HG03575 (cell line): ENCODE measurements at regions not wholly inside any gene's neighbourhood (a gene's known extent, or its start where the extent isn't known, plus 50 kb on each side); places are given as distances from the start of the nearest gene placed in this dataset.

Experiments
- ATAC-seq: cut with Tn5 transposase; IDR thresholded peaks from one replicate; pipeline ENCODE4 v1.9.1; 2021; ENCODE audit not compliant: unreplicated experiment, insufficient number of reproducible peaks, low FRiP score; ENCODE audit errors: extremely low read depth

DNA sequence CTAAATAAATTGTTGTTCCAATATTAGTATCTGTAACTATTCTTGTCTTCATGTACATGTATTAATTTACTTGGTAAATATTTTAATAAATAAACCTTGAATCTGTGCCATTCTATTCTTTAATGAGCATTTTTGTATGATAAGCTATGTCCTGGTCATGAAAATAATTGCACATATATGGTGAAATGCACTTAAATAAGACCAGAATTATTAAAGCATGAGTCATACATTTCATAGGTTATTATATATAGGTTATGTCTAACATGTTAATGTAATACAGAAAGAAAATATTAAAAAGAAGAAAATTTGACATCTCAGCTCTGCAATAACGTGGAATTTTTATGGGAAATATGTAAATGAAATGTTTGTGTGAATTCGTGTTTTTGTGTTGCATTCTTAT, 1168.1 kb downstream of the TAF11L14 start:
- no peak for ATAC-seq

DNA sequence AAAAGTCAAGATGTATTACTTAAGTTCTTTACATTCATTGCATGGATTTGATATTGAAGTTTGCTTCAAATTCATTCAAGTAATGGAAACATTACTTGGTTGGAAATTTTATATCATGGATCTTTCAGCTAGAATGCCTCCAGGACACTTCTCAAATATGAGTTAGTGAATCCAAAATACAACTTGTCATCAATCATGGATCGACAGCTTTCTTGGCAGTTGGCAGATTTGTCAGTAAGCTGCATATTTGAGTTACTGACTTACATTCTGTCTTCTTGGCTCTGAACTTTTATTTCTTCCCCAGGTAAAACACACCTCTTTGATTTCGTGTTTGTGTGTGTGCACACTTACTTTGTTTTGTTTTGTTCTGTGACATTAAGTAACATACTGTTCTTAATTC, 1171.1 kb downstream of the TAF11L14 start:
- no peak for ATAC-seq

DNA sequence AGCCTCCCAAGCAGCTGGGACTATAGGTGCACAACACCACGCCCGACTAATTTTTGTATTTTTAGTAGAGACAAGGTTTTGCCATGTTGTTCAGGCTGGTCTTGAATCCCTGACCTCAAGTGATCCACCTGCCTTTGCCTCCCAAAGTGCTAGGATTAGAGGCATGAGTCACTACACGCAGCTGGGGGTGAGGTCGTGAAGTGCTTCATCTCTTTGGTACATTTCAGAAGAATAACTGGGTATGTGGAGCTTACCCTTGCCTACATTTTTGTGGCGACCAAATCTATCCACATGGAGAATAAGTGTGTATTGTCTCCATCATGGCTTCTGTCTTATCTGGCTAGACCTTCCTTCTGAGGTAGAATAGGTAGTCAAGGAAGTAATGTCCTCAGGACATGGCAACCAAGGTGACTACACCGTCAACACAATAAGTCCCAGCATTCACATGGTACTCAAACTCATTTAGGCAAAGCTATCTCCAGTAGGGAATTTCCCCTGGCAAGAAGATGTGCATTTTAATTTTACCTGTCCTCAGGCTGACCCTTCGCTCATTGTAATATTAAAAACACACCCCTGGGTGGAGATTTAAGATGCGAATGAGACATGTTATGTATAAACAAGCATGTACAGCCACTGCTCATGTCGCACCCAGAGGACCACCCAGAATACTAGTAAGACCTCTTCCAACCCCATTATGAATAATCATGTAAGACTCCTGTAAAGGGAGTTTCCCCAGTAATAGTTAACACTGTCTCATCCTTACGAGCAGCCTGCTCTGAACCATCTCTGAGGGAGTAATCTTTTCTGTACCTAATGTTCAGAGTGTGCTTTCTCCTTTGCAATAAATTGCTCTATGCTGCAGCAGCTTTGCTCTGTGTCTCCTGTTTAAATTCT, 1173.2 kb downstream of the TAF11L14 start:
- no peak for ATAC-seq

DNA sequence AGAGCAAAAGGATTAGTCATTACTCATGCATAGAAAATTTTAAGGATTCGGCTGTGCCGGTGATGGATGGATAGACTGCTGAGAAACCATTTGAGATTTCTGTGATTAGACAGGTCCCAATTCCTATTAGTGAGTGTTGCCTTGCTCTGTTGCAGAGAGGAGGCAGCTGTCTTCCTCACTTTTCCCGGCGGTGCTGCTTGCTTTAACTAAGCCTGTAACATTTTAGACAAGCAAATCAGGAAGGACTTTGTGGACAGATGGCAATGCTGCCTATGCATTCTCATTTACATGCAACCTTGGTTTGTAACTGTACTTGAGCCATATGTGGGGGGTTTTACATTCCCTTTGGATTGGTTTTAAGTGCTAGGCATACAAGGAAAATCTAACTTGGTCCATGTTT, 1176.3 kb downstream of the CDH18 start:
- ATAC-seq, result no peak

DNA sequence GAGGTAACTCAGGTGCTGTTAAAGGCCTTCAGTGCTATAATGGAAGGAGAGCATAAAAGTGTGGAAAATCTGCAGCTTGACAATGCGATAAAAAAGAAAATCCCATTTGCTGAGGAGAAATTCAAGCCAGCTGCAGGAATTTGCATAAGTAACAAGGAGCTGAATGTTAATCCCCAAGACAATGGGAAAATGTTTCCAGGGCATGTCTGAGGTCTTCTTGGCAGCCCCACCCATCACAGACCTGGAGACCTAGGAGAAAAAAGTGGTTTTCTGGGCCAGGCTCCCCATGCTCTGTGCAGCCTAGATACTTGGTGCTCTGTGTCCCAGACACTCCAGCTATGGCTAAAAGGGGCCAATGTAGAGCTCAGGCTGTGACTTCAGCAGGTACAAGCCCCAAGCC, 1159.6 kb downstream of the CDH18 start:
- no peak for ATAC-seq

DNA sequence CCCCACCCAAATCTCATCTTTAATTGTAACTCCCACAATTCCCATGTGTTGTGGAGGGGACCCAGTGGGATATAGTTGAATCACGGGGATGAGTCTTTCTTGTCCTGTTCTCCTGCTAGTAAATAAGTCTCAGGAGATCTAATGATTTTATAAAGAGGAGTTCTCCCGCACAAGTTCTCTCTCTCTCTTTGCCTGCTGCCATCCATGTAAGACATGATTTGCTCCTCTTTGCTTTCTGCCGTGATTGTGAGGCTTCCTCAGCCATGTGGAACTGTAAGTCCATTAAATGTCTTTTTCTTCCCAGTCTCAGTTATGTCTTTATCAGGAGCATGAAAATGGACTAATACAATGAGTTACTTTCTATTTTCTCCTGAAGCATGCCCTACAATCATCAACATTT, 1158.5 kb downstream of the CDH18 start:
- ATAC-seq, result no peak

DNA sequence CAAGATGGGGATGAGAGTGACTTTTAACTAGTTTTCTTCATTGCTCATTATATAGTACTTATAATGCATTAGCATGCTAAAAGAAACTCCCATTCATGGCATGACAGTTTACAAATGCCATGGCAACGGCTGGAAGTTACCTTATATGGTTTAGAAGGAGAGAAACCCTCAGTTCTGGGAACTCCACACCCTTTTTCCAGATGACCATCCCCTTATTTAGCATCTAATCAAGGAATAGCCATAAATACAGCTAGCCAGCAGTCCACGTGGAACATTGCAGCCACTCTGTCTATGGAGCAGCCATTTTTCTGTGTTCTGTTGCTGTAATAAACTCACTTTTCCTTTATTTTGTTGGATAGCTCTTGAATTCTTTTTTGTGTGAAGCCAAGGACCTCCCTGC, 1137.8 kb downstream of the CDH18 start:
- no peak for ATAC-seq

DNA sequence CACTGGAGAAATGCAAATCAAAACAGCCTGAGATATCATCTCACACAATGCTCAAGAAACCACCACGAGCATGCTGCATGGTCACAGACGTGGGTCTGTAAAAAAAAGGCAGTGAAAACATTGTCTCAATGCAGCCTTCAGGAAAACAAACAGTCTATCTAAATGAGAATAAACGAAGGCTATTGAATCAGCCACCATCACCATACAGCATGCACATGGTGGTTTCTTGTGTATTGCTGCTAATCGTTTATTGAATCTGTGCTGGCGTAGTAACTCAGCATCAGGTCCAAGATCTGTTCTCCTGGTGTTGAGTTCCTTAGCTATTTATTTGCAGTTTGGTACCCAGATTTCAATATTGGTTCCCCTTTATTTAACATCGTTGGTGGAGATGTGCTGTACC, 1115.0 kb downstream of the CDH18 start:
- ATAC-seq, result no peak

DNA sequence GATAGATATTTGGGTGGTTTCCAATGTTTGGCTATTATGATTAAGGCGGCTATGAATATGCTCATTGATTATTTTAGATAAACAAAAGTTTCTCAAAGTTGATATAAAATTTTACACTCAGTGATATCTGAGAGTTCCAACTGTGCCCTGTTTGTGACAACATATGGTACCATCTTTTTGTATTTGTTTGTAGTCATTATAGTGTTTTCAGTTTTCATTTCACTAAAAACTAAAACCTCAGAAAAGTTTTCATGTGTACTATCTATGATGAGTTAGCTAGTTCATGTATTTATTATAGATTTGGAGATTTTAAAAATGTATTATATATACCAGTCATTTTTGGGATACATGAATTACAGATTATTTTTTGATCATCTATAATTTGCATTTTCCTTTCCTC, 1111.4 kb downstream of the CDH18 start:
- no peak for ATAC-seq

DNA sequence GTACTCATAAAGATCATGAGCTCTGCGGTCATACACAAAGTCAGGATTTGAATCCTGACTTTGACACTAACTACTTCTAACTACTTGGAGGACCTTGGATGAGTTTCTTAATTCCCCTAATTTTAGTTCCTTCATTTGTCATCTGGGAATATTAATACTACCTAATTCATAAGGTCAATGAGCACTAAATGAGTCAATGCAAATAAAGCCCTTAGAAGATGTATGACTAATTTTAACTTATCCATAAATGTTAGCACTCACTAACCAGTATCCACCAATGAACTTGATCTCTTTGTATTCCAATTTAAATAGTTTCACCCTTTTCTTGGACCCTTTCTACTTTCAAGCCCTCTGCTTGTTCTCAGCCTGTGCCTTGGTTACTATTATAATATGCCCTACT, 1106.4 kb downstream of the CDH18 start:
- ATAC-seq, result no peak

DNA sequence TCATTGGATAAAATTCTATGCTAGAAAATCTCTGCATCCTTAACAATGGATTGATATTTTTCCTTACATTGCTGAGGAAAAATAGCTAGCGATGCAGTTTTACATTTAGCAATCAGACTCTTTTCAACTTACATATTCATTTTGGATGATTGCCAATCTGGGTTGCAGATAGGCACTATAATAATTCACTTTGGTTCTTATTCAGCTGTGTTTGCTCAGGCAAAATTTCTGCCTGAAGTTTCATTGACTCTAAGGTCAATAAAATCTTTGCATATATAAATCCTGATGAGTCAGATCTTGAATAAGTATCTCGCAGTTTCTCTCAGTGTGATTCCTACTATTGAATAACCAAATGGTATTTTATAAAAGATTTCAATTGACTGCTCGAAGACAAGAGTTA, 1105.8 kb downstream of the CDH18 start:
- ATAC-seq, result no peak

DNA sequence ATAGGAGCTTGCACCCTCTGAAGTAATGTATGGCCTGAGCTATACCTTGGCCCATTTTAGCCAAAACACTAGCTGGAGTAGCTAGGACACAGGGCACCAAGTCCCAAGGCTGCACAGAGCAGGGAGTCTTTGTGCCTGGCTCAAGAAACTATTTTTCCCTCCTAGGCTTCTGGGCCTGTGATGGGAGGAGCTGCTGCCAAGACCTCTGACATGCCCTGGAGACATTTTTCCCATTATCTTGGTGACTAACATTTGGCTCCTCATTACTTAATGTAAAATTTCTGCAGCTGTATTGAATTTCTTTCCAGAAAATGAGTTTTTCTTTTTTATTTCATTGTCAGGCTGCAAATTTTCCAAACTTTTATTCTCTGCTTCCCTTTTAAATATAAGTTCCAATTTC, 1099.2 kb downstream of the CDH18 start:
- ATAC-seq, result no peak

DNA sequence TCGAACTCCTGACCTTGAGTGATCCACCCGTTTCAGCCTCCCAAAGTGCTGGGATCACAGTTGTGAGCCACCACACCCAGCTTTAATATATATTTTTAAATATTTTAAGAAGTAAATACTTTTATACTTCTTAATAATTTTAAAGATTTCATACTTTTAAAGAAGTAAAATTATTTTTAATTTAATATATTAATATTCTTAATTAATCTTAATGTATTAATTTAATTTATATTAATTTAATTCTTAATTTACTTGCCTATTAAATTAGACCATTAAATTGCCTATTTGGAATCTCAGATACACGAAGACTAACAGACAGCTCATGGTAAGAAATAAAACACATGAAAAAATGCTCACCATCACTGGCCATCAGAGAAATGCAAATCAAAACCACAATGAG, 1087.4 kb downstream of the CDH18 start:
- ATAC-seq, result no peak

DNA sequence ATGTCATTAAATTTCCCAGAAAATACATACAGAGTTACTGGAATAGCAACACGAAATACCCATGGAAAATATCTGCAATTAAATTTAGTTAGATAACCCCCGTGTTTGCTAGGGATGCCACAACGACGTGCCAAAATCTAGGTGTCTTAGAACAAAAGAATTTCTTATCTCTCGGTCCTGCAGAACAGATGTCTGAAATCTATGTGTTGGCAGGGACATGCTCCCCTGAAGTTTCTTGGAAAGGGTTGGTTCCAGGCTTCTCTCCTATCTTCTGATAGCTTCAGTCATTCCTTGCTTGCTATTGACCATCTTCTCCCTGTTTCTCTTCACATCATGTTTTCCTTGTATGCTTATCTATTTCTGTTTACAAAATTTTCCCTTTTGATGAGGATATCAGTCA, 1067.0 kb downstream of the CDH18 start:
- ATAC-seq, result no peak

DNA sequence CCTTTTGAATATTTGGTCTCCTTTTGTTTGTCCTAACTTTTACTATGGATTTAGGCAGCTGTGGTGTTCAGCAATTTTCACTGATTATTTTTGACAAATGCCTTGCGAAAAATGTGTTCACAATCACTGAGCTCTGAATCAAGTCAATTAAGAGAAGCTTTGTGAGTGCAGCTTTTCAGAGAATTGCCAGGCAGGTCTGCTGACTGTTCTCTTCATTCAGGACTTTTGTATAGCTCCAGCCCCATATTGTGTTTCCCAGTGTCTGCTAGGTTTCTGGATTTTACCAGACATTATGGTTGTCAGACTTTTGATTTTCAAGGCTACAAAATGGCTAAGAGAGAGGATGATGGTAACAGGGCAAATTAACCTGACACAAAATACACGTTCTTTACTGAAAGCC, 1055.9 kb downstream of the CDH18 start:
- ATAC-seq, result no peak

DNA sequence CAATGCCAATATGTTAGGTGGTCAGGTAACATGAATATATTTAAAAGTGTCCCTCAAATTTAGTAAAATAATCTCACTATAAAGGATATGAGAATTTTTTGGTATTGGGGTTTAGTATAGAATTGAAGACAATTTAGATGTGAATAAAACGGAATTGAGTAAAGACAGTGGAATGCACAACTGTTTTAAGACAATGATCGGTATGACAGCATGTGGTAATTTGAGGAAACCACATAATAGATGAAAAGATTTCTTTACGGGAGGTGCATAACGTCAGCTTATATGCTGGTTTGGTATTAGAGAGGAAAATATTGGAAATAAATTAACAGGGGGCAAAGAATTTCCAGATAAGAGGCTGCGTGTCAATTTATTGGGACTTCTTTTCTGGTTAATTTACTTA, 1043.2 kb downstream of the CDH18 start:
- no peak for ATAC-seq

DNA sequence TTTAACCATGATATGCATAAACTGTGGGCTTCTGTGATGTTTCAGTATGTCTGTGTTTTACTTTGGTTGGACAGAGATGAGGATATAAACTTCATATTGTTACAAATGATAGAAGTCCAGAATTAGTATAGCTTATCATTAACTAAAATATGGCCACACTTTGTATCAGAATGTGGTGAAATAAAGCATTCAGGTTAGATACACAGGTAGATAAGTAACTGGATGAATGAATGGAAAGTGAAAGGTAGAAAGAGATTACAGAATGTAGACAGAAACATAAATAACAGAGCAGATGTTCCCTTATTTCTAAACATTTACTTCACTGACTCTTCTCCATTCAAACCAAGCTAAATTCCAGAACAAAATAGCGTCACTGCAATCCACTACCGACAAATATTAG, 1033.8 kb downstream of the CDH18 start:
- no peak for ATAC-seq

DNA sequence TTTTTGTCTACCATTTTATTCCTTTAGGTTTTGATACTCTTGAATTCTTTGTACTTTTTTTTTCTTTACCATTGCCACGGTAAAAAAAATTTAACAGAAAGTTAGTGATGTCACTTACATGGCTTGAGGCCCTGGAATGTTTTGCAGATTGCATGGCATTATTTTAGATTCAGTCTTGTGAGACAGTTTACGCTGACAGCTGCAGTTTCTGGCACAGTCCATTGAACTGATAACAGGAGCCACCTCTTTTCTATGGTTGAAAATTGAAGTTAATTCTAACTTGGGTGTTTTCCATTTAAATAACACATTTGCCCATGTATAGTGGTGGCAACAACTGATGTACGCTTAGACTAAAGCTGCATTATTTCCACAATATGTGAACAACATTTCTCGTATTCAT, 1028.5 kb downstream of the CDH18 start:
- ATAC-seq, result no peak

DNA sequence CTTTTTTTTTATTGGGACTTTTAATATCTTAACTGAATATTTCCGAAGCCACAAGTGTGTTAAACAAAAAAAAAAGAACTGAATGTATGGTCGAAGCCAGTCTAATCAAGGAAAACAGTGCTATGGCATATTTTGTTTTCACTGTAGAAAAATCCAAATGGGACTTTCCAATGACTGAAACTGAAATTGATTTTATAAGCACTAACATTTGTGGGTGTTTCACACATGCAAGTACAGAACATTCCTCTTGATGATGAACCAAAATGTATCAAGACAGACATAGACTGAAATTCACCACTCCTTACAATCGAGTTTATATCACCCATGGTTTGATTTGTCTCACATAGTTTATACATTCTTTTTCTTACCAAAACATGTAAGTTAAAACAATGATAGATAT, 1026.8 kb downstream of the CDH18 start:
- no peak for ATAC-seq

DNA sequence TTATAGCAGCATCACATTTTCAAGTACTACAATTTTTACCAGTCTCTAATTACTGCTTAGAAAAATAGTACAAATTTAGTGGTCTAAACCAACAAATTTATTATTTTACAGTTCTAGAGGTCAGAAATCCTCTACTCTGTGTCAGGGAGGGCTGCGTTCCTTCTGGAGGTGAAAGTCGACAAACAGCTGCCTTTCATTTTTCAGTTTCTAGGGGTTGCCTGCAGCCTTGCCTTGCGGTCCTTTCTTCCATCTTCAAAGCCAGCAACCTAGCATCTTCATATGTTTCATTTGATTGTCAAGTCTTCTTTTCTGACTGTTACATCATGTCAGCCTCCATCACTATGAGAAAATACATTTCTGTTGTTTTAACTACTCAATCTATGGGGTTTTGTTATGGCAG, 1022.1 kb downstream of the CDH18 start:
- no peak for ATAC-seq

DNA sequence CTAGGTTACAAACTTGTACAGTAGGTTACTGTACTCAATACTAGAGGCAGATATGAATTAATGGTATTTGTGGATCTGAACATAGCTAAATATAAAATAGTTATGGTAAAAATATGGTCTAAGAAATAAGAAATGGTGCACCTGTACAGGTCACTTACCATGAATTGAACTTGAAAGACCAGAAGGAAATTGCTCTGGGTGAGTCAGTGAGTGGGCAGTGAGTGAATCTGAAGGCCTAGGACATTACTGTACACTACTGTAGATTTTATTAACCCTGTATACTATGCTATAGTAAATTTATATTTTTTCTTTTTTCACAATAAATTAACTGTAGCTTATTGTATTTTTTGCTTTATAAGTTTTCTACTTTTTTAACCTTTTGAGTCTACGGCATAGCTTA, 1020.4 kb downstream of the CDH18 start:
- ATAC-seq, result no peak
